ENCODE measurements at regions not wholly inside any gene's neighbourhood (a gene's known extent, or its start where the extent isn't known, plus 50 kb on each side); places are given as distances from the start of the nearest gene placed in this dataset.

DNA sequence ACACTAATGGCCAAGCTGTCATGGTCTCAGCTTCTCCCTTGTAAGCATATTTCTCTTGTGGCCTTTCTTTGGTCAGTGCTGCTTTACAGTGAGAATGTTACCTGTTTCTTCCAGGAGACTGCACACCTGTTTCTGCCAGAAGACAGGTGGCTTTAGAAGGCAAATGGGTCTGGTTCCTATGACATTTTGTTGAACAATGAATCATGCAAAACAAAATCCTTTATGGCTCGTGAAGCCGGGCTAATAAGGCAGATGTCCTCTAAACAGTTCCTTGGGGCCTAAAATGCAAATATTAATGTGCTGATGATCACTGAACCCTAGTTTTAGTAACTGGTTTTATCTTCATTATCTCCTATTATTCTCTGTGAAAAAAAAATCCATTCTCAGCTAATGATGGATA lies 927.6 kb downstream of the GALC start:
- Mint-ChIP-seq H3K4me1 (no peaks in the 10 kb centered on the region), H3K27ac (no peak overlapping the region), H3K9me3 (peaks cover 10% of the 10 kb centered on the region), H3K36me3 (no peaks in the 10 kb centered on the region), H3K4me3 (no peak overlapping the region)
- ATAC-seq (no peak), DNase-seq (ENCODE audit: low spot score in 2 of 2) (no peak)

DNA sequence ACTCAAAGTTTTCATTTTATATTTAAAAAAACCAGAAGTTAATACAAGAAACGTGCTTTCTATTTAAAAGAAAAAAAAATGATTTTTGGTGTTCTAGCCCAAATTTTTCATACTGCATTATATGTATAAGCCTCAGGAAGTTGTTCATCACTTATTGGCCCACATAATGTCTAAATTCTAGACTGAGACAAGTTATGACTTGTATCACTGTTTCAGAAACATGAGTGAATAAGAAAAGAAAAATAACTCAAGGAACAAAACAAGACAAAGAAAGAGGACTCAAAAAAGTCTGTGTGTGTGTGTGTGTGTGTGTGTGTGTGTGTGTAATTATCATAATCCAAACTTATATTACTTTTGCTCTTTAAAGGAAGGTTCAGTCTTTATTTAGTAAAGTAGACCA lies 929.8 kb downstream of the GALC start:
- DNase-seq (ENCODE audit: low spot score in 2 of 2) (no peak), ATAC-seq (no peak)
- H3K4me3 Mint-ChIP-seq = no peak overlapping the region
- H3K9me3 Mint-ChIP-seq = peaks cover 8% of the 10 kb centered on the region
- no peaks in the 10 kb centered on the region for H3K4me1 Mint-ChIP-seq
- no peaks in the 10 kb centered on the region for H3K36me3 Mint-ChIP-seq
- no peak overlapping the region for H3K27ac Mint-ChIP-seq

DNA sequence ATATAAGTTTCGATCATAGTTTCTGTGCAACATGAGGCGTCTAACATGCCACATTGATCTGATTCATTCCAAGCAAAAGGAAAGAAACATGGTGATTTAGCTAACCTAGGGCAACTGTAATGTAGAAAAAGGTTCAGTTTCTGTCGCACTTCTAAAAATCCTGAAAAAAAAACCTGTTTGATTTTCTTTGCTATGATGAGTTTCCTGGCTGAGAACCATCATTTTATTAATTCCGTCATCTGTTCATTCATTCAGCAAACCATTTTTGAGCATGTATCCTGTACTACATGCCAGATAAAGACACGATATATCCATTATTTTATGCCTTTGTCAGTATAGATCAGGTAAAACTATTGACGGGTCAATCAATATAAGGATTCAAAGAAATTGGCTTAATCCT lies 932.6 kb downstream of the GALC start:
- Mint-ChIP-seq H3K9me3 (peaks cover 6% of the 10 kb centered on the region), H3K4me1 (no peaks in the 10 kb centered on the region), H3K27ac (no peak overlapping the region), H3K4me3 (no peak overlapping the region), H3K36me3 (no peaks in the 10 kb centered on the region)
- ATAC-seq = no peak
- no peak for DNase-seq (ENCODE audit: low spot score in 2 of 2)

DNA sequence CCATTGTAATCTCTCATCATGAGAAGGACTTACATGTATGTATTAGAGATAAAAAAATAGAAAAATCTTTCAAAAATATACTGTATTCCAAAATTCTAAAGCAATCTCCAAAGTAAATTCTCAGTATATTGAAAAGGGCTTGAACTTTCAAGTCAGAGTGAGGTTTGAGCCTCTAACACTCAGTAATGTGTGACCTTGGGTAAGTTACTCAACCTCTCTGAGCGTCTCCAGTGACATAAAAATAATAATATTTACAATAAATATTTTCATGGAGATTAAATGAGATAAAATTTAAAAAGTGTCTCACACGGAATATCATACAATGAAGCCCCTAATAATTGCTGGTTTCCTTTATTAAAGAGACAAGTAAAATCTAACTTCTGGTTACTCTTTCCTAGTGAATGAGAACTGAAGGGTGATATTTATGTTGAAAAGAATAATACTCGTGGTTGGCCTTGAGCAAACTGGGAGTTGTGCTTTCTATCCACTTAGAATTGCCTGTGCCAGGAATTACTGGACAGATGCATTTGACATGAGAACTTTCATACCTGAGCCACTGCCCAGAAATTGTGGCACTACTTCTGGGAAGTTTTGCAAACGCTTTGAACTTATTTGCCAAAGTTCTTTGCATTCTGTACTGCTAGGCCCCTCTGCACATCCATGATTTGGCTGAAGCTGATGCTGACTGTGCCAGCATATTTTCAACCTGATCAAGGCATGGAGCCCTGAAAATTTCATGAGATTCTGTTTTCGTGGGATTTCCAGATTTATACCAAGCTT lies 933.7 kb downstream of the GALC start:
- ATAC-seq (no peak), DNase-seq (ENCODE audit: low spot score in 2 of 2) (no peak)
- Mint-ChIP-seq H3K9me3 (peaks cover 3% of the 10 kb centered on the region), H3K4me1 (no peaks in the 10 kb centered on the region), H3K4me3 (no peak overlapping the region), H3K36me3 (no peaks in the 10 kb centered on the region), H3K27ac (no peak overlapping the region)

DNA sequence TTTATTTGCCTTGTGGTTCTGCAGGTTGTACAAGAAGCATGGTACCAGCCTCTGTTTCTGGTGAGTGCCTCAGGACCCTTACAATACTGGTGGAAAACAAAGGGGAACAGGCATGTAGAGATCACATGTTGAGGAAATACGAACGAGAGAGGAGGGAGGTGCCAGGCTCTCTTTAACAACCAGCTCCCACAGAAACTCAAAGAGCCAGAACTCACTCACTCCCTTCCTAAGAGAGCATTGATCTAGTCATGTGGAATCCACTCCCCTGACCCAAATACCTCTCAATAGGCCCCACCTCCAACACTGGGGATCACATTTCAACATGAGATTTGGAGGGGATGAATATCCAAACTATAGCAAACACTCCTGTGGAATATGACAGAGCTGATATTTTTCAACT lies 938.0 kb downstream of the GALC start:
- H3K27ac Mint-ChIP-seq = no peak overlapping the region
- no peaks in the 10 kb centered on the region for H3K9me3 Mint-ChIP-seq
- no peak overlapping the region for H3K4me3 Mint-ChIP-seq
- ATAC-seq (no peak), DNase-seq (ENCODE audit: low spot score in 2 of 2) (no peak)
- H3K36me3 Mint-ChIP-seq = no peaks in the 10 kb centered on the region
- no peaks in the 10 kb centered on the region for H3K4me1 Mint-ChIP-seq

DNA sequence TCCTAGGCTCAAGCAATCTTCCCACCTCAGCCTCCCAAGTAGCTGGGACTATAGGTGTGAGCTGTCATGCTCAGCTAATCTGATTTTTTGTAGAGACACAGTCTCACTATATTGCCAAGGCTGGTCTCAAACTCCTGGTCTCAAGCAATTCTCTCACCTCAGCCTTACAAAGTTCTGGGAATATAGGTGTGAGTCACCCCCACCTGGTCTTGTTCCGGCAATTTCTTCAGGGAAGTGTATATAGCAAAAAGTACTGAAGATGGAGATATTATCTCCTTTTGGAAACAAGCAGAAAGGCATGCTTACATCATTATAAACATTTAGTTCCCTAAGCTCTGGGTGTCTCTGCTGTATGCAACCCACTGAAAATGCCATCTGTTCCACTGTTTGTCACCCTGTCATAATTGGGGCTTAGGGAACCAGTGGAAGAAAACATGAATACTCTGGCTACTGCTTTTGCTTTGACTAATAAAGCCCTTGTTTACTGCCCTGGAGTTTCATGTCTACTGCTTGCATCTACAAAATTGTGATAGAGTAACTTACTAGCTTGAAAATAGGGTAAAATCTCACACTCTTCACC lies 940.2 kb downstream of the GALC start:
- DNase-seq (ENCODE audit: low spot score in 2 of 2) (no peak), ATAC-seq (no peak)
- H3K4me3 Mint-ChIP-seq = no peak overlapping the region
- no peak overlapping the region for H3K27ac Mint-ChIP-seq
- H3K36me3 Mint-ChIP-seq = no peaks in the 10 kb centered on the region
- H3K9me3 Mint-ChIP-seq = no peaks in the 10 kb centered on the region
- no peaks in the 10 kb centered on the region for H3K4me1 Mint-ChIP-seq

DNA sequence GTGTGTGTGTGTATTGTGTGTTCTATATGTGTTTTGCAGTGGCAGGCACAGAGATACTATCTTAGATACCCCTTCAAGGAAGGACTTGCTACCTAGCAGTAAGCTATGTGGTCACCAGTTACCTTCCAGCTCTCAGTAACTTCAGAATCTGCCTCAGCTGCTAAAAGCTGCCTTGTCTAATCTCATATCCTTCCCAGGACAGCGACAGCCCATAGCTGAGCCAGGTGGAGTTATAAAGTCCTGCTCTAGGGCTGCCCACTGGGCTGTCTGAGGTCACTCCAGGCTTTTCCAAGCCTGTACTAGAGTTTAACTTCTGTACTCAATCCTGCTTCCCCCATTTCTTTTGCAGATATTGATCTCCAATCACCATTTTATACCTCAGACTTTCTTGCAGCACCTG lies 942.6 kb downstream of the GALC start:
- ATAC-seq = no peak
- no peaks in the 10 kb centered on the region for H3K36me3 Mint-ChIP-seq
- H3K4me1 Mint-ChIP-seq = no peaks in the 10 kb centered on the region
- H3K4me3 Mint-ChIP-seq = no peak overlapping the region
- DNase-seq (ENCODE audit: low spot score in 2 of 2) = no peak
- H3K9me3 Mint-ChIP-seq = no peaks in the 10 kb centered on the region
- H3K27ac Mint-ChIP-seq = no peak overlapping the region

DNA sequence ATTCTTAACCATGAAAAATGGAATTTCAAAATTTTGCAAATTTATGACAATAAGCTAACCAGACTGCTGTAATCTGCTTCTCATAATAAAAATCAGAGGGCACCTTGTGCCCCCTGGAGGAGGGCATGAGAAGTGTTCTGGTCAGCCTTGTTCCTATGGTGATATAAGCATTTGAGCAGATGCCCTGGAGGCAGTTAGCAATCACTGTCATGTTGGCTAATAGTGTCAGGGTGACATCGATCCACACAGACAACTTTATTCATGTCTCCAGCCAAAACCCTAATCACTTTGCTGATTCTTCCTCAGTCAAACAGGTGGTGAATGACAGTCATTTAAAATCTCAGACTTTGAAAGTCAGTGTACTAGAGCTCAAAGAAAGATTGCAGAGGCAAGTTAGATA lies 943.0 kb downstream of the GALC start:
- no peak for ATAC-seq
- Mint-ChIP-seq H3K4me3 (no peak overlapping the region), H3K27ac (no peak overlapping the region), H3K9me3 (no peaks in the 10 kb centered on the region), H3K4me1 (no peaks in the 10 kb centered on the region), H3K36me3 (no peaks in the 10 kb centered on the region)
- no peak for DNase-seq (ENCODE audit: low spot score in 2 of 2)

DNA sequence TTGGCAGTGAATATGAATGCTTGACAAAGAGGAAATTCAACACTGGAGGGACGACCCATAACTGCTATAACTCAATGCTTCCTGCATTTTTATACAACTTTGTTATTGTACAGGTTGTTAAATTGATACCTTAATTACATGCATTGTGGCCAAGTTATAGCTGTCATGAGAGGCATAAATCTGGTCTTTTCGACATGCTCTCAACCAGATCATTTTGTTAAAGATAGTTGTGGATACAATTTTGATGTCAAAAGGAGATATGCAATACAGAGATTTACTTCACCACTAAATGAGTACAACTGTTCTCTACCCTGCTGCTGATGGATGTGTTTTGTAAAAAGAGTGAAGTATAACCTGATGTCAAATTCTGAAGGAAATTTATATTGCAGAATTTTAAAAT lies 946.0 kb downstream of the GALC start:
- no peak overlapping the region for H3K4me3 Mint-ChIP-seq
- H3K4me1 Mint-ChIP-seq = no peaks in the 10 kb centered on the region
- ATAC-seq = no peak
- no peak for DNase-seq (ENCODE audit: low spot score in 2 of 2)
- H3K27ac Mint-ChIP-seq = no peak overlapping the region
- peaks cover 7% of the 10 kb centered on the region for H3K9me3 Mint-ChIP-seq
- H3K36me3 Mint-ChIP-seq = no peaks in the 10 kb centered on the region

DNA sequence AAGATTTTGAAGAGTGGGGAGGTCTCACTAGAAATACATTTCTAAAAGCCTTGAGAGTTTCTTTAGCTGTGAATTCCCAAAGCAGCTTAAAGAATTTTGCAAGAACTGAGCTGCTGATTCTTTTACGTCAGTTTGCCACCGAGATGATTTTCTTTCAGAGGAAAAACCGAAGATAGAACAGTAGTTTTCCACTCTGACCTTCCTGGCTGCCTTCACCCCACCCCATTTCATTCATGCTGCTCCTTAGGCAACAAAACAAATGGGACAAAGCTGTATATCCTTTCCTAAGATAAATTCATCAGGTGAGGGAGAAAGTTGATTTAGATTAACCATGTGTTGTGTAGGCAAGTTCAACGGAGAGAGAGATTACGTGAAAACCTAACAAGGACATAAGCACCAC lies 947.0 kb downstream of the GALC start:
- peaks cover 7% of the 10 kb centered on the region for H3K9me3 Mint-ChIP-seq

DNA sequence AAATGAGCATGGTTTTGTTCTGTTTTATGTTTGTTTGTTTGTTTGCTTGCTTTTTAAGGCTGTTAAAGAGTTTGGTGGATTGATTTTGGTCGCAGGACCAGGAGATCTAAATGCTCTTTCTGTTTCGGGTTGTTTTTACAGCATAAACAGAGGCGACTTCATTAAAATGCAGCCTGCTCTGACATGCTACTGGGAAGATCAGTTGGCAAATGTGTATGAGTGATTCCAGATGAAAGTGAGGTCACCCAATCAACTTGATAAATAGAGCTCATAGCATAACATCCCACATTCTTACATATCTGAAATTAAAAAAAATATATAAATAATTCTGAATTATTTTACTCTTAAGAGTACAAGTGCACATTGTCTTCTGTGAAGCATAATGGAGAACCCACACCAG lies 947.7 kb downstream of the GALC start:
- H3K4me3 Mint-ChIP-seq = no peak overlapping the region
- DNase-seq (ENCODE audit: low spot score in 2 of 2) (no peak), ATAC-seq (no peak)
- H3K27ac Mint-ChIP-seq = no peak overlapping the region
- H3K36me3 Mint-ChIP-seq = no peaks in the 10 kb centered on the region
- H3K4me1 Mint-ChIP-seq = no peaks in the 10 kb centered on the region
- H3K9me3 Mint-ChIP-seq = peaks cover 12% of the 10 kb centered on the region

More for the DNA sequence above, 947.0 kb downstream of the GALC start:
- no peak for ATAC-seq
- DNase-seq (ENCODE audit: low spot score in 2 of 2) = no peak
- no peaks in the 10 kb centered on the region for H3K36me3 Mint-ChIP-seq
- no peak overlapping the region for H3K4me3 Mint-ChIP-seq
- no peaks in the 10 kb centered on the region for H3K4me1 Mint-ChIP-seq
- no peak overlapping the region for H3K27ac Mint-ChIP-seq

DNA sequence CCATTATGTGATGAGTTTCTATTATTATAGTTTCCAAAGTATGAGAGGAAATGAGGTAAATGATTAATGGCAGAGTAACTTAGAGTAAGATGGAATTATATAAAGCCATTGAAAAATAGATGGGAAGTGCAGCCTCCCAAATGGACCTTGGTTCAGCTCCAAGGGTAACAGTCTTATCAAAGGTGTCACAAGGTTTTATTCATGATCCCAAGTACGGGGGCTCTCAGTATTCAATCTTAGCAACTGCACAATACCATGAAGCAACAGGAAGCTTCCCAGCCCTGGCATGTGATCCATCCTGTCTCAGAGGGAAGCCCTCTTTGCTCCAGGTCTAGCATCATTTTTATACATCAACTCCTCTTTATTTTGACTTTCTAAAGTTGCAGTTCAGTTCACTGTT lies 948.2 kb downstream of the GALC start:
- no peak for DNase-seq (ENCODE audit: low spot score in 2 of 2)
- Mint-ChIP-seq H3K4me3 (no peak overlapping the region), H3K27ac (no peak overlapping the region), H3K4me1 (no peaks in the 10 kb centered on the region), H3K9me3 (peaks cover 15% of the 10 kb centered on the region), H3K36me3 (no peaks in the 10 kb centered on the region)
- no peak for ATAC-seq

DNA sequence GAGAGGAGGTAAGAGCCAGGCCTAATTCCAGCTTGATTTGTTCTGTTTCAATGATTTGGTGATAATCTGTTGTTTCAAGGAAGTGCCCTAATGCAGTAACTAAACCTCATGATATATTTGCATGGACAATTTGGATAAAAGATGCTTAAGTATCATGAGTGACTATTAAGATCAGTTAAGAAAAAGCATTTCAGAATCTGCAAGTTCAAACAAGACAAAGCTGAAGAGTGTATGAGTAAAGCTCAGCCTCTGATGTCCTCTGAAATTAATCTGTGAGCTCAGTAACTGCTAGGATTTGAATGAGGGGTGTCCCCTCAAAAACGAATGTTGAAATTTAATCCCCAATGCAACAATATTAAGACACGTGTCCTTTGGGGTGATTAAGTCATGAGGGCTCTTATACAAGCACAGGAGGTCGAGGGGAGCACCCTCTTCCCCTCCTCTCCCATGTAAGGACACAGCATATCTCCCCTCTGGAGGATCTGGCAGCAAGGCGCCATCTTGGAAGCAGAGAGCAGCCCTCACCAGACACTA lies 949.2 kb downstream of the GALC start:
- Mint-ChIP-seq H3K36me3 (no peaks in the 10 kb centered on the region), H3K9me3 (peaks cover 19% of the 10 kb centered on the region), H3K27ac (no peak overlapping the region), H3K4me1 (no peaks in the 10 kb centered on the region), H3K4me3 (no peak overlapping the region)
- DNase-seq (ENCODE audit: low spot score in 2 of 2) = no peak
- no peak for ATAC-seq

DNA sequence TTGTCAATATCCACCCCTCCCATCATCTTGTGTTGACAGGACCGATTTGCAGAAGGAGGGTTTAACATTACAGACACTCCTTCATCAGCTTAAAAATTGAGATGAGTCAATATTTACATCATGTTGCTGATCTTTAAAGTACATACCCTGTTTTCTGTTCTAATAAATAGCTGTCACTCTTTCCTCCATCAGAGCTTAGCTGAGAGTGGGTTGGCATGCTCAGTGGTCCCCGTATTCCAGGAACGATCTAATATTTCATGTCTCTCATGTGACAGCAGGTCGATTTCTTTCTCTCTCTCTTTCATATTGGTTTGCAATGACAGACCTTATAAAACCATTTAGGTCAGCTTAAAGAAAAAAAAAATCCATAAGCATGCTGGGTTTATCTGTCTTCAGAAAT lies 950.6 kb downstream of the GALC start:
- Mint-ChIP-seq H3K9me3 (peaks cover 23% of the 10 kb centered on the region), H3K4me3 (no peak overlapping the region)
- no peak for ATAC-seq

DNA sequence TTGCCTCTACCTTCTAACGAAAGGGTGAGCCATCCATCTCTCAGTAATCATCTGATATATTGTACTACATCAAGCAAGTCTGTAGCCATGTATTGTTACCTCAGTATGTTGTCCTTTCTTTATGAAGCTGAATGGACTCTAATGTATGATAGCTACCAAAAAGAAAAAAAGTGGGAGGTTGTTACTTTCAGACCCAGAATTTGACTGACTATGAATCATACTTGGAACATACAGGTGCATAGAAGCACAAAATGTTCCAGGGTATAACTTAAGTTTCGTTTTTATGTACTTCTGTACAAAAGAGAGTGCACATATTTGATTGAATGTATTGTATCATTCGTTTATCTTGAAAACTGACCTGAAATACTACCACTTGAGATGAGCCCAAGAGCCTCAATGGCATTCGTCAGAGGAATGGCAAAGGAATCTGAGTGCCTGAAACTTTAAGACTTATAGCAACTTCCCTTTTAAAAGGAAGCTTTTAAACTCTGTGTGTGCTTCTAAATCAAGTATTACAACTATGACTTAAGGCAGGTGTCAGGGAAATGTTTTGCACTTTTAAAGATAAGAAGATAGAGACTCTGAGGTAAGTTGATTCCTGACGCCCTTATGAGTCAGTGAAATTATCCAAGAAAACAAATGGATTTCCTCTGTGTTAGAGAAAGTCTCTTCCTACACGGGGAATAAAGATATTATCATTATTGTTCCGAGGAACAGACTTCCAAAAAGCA lies 951.5 kb downstream of the GALC start:
- DNase-seq (ENCODE audit: low spot score in 2 of 2) (no peak), ATAC-seq (no peak)
- no peaks in the 10 kb centered on the region for H3K36me3 Mint-ChIP-seq
- no peak overlapping the region for H3K27ac Mint-ChIP-seq
- H3K4me3 Mint-ChIP-seq = no peak overlapping the region
- H3K9me3 Mint-ChIP-seq = peaks cover 23% of the 10 kb centered on the region
- no peaks in the 10 kb centered on the region for H3K4me1 Mint-ChIP-seq

More for the DNA sequence above, 950.6 kb downstream of the GALC start:
- H3K4me1 Mint-ChIP-seq = no peaks in the 10 kb centered on the region
- H3K36me3 Mint-ChIP-seq = no peaks in the 10 kb centered on the region
- H3K27ac Mint-ChIP-seq = no peak overlapping the region
- DNase-seq (ENCODE audit: low spot score in 2 of 2) = no peak

DNA sequence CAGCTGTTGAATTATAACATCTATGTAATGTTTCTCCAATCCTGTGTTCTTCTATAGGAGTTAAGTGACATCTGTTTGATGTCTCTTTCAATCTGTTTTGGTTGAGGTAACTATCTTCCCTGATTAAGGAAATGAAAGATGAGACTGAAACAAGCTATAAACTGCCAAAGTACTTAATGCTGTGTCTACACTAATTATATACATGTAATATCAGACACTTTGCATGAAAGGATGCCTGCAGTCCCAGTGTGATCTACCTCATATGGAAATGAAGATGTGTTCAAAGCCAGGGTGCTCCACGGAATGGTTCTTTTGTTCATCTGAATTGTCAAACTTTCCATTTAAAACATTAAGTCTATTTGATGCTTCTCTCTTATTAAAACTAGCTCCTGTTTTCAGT lies 958.3 kb downstream of the GALC start:
- no peak for DNase-seq (ENCODE audit: low spot score in 2 of 2)
- no peak overlapping the region for H3K4me3 Mint-ChIP-seq
- ATAC-seq = no peak
- H3K36me3 Mint-ChIP-seq = no peaks in the 10 kb centered on the region
- no peaks in the 10 kb centered on the region for H3K4me1 Mint-ChIP-seq
- peaks cover 17% of the 10 kb centered on the region for H3K9me3 Mint-ChIP-seq
- no peak overlapping the region for H3K27ac Mint-ChIP-seq
